ENCODE measurements at regions not wholly inside any gene's neighbourhood (a gene's known extent, or its start where the extent isn't known, plus 50 kb on each side); places are given as distances from the start of the nearest gene placed in this dataset.
A peak's percentile ranks its signal among the peaks of the same experiment; 100 is the strongest.
"Not testable (repeated sequence)": the region's sequence is repeated elsewhere in the genome, so short reads cannot be mapped to it uniquely, and the experiment has no call there.

DNA sequence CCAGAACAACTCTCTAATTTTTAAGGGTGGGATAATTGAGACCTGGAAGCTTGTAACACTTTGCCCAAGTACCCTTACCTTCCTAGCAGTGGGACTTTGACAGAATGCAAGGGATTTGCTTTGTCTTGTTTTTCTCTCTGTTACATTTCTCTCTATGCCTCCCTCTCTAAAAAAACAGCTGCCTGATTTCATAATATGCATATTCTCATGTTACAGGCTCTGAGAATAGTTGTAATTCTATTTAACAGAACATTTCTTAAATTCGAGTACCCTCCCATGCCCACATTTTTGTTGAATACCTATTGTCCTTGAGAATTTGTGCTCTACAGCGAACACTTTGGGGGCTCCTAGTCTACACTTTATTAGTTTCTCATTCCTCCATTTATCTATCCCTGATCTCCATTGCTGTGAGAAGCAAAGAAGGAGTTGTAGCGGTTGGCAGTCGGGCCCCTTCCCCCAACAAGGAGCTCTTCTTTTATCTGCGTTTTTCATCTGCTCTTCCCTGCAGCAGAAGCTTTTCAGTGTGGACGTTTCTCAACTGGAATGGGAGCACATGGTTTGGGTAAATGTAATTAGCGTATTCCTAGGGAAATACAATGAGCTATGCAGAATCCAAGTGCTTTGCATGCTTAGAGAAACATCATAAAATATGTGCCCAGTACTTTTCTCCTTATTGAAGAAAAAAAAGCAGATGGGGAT is 117.7 kb upstream of the CCDC90B start:
- peak; percentile 37 for DNase-seq (ENCODE audit: low read depth, low spot score)

DNA sequence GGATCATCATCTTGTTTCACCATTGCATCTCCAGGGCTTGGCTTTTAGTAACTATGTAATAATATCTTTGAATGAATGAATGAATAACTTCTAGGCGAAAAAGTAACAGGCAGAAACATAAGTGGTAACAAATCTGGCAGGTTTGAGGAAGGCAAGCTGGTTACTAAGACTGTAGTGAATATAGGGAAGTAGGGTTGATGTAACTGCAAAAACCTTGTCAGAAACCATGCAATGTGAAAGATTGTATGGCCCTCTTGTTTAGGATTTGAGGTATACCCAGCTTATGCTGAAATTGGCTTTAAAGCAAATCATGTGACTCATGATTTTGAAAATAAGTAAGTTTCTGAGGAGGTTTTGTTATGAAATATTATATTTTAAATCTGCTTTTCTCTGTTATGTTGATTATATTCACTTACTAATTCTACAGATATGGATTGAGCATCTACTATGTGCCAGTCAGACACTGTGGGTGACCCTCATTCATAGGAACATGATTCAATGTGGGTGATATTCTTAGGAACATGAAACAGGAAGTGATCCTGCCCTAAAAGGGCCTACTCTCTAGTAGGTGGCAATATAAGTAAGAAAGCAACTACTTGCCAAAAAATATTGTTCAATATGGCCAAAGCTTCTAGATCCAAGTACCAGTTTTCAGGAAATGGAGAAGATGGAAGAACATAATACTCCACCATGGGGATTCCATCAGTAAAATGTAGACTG is 115.5 kb upstream of the CCDC90B start:
- no peak for DNase-seq (ENCODE audit: low read depth, low spot score)

DNA sequence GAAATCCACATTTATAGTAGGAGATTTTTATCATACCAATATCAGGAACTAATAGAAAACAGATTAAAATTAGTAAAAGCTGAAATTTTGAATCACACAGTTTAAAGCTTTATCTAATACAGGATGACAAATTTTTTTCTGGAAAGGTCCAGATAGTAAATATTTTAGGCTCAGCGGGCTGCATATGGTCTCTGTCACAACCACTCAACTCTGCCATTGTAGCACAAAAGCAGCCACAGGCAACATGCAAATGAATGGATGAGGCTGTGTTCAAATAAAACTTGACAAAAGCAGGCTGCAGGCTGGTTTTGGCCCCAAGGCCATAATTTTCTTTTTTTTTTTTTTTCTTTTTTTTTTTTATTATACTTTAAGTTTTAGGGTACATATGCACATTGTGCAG is 108.2 kb upstream of the CCDC90B start:
- no peak for DNase-seq (ENCODE audit: low read depth, low spot score)

DNA sequence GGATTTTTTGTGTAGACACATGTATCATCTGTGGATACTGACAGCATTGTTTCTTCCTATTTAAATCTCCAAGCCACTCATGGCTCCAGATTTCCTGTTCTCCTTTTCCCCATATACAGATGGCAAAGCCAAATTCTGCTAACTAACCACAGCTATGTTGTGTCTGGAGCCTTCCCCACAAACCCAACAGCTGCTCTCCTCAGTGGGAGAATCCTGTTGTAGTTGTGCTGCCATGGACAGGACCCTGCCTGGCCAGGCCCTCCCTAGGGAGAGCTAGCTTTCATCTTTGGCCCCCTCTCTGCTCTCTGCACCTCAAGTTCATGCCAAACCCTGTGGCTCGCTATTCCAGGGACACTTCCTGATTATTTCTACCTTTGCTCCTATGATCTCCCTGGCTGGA is 106.4 kb upstream of the CCDC90B start:
- no peak for DNase-seq (ENCODE audit: low read depth, low spot score)

DNA sequence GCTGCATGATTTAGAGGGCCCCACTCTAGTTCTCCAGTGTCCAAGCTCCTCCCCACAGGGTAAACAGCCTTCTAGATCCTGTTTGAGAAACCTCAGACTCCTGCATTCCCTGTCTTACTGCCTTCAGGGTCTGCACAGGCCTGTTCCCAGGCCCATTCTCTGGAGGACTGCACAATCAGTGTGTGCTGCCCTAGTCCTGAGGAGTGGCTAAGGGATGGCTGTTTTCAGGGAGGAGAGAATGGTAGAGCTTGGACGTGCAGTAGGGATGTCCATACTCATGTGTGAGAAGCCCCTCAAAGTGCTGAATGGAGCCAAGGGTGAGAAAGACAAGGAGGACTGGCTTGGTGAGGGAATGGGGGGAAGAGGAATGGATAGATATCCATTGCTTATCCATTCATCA is 103.8 kb upstream of the CCDC90B start:
- no peak for DNase-seq (ENCODE audit: low read depth, low spot score)

DNA sequence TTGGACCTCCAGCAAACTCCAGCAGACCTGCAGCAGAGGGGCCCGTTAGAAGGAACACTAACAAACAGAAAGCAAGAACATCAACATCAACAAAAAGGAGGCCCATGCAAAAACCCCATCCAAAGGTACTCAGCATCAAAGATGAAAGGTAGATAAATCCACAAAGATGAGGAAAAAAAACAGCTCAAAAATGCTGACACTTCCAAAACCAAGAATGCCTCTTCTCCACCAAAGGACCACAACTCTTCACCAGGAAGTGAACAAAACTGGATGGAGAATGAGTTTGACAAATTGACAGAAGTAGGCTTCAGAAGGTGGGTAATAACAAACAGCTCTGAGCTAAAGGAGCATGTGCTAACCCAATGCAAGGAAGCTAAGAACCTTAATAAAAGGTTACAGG is 97.7 kb upstream of the CCDC90B start:
- DNase-seq (ENCODE audit: low read depth, low spot score), result not testable (repeated sequence)

DNA sequence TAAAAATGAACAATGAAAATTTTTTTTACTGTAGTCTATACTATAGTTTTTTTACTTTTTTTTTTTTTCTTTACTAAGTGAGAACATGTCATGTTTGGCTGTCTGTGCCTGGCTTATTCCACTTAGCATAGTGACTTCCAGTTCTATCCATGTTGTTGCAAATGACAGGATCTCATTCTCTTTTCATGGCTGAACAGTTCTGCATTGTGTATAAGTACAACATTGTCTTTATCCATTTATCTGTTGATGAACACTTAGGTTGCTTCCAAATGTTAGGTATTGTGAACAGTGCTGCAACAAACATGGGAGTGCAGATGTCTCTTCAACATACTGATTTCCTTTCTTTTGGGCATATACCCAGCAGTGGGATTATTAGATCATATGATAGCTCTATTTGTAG is 88.1 kb upstream of the CCDC90B start:
- DNase-seq (ENCODE audit: low read depth, low spot score), result no peak

DNA sequence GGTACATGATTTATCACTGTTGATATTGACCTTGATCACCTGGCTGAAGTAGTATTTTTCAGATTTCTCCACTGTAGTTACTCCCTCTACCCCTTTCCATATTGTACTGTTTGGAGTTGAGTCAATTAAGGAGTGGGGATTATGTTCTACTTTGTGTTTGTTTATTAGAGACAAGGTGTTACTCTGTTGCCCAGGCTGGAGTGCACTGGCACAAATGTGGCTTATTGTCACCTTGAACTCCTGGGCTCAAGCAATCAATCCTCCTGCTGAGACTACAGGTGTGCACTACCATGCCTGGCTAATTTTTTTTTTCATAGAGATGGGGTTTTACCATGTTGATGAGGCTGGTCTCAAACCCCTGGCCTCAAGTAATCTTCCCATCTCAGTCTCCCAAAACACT is 85.3 kb upstream of the CCDC90B start:
- DNase-seq (ENCODE audit: low read depth, low spot score), result no peak

DNA sequence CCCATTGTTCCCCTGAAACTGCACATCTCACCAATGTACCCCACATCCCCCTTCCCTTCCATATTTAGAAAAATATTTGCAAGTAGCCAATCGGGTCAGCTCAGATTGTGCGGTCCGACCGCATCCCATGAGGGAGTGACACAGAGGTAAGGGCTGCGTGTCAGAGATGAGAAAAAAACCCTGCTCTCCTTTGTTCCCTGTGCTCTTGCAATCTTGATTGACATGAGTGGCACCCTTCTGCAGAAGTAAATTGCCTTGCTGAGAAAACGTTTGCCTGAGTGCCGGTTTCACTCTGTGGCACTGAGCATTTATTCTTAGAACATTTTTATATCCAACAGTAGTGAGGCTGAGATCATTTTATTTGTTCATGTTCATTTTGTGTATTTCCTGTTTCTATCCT is 81.6 kb upstream of the CCDC90B start:
- no peak for DNase-seq (ENCODE audit: low read depth, low spot score)

DNA sequence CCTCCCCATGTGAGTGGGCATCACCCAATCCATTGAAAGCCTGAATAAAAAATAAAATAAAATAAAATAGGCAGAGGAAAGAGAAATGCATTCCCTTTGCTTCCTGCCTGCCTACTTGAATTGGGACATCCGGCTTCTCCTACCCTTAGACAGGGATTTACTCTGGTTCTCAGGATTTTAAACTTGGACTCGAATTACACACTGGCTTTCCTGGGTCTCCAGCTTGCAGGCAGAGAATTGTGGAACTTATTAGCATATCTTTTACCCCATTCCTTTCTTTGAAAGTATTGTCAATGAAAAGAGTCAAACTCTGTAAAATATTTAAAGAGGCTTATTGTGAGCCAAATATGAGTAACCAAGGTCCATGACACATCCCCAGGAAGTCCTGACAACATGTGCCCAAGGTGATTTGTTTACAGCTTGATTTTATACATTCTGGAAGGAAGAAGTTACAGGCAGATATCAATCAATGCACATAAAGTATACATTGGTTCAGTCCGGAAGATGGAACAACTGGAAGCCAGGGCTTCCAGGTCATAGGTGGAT is 78.4 kb upstream of the CCDC90B start:
- no peak for DNase-seq (ENCODE audit: low read depth, low spot score)

DNA sequence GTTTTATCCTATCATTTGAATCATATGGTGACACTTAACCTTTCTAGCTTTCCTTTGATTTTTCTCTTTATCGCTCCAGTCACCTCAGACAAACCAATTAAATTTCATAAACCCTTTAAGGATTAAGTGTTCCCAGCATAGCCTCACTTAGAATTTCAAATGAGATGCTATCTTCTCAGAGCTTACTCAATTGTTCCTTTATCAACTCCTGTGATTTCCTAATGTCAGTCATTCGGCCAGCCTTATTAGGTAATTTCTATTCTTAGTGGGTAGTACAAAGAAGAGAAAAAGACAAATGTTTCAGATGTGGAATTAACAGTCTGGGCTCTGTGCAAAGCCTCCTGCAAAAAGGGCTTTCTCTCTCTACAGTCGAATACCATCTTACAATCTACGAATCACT is 77.1 kb upstream of the CCDC90B start:
- DNase-seq (ENCODE audit: low read depth, low spot score), result no peak

DNA sequence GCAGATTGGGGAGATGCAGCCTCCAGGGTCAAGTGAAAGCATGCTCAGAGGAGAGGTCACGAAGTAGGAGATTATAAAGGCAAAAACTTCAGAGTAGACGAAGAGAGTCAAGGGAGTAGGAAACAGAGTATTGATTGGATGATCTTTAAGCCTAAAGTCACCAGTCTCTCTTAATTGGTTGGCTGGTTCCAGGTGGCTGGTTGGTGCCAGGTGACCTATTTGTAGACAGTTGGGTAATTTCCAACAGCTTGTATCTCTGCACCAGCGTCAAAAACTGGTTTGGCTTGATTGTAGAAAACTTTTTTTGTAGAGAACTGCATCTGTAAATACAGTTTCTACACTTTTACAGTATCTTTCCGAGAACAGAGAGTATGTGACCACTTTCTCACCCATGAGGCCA is 75.7 kb upstream of the CCDC90B start:
- no peak for DNase-seq (ENCODE audit: low read depth, low spot score)

DNA sequence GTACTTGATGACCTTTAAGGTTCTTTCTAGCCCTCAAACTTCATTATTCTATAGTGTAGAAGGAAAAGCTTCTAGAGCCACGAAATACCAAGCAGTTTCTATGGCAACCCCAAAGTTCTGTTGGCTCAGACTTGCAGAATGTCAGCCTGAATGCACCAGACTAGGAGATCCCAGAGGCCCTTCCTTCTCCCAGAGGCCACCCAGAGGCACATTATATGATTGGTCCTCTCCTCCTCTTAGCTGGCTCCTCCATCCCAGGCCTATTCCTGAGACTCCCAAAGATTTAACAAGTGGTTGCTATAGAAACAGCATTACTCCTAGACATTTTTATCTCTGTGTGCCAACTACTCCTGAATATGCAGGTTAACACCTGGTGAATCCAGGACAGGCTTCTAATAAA is 69.2 kb upstream of the CCDC90B start:
- DNase-seq (ENCODE audit: low read depth, low spot score), result no peak

DNA sequence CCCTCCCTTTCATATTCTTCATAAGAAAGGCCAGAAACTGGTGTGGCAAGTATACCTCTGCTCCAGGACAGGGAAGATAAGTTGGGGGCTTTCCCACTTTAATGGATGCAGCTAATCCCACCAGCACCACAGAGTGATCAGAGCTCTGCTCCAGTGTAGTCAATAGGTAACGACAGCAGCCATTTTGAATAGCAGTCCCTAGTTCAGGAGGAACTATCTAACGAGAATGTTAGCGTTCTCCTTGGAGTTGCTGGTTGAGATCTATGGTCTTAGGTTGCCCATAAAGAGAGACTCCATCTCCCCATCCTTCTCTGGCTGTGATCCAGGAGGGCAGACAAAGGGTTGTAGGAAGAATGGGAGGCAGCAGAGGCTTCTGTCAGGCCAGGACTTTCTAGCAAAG is 64.0 kb upstream of the CCDC90B start:
- no peak for DNase-seq (ENCODE audit: low read depth, low spot score)

DNA sequence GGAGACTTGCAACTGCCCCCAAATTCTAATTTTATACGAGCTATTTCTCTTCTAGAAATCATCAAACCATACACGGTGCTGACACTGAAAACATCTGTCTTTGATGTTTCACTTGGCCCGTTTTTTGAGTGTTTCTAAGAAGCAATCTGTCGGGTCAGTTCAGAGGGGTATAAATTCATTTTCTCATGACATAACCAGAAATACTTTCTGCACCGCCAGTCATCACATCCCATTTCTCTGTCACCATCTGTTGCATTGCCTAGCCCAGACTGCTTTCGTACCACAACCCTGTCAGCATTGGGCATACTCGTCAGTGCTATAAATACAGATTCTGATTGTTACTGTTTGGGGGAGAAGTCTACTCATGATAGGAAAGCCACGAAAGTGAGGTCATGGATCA is 63.1 kb upstream of the CCDC90B start:
- DNase-seq (ENCODE audit: low read depth, low spot score), result no peak

DNA sequence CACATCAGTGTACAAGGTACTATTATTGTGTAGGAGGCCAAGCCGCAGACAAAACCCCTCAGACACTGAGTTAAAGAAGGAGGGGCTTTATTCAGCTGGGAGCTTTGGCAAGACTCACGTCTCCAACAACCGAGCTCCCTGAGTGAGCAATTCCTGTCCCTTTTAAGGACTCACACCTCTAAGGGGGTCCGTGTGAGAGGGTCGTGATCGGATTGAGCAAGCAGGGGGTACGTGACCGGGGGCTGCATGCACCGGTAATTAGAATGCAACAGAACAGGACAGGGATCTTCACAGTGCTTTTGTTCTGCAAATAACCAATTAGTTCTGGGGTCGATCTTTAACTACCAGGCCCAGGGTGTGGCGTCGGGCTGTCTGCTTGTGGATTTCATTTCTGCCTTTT is 60.5 kb upstream of the CCDC90B start:
- peak; percentile 59 for DNase-seq (ENCODE audit: low read depth, low spot score)

DNA sequence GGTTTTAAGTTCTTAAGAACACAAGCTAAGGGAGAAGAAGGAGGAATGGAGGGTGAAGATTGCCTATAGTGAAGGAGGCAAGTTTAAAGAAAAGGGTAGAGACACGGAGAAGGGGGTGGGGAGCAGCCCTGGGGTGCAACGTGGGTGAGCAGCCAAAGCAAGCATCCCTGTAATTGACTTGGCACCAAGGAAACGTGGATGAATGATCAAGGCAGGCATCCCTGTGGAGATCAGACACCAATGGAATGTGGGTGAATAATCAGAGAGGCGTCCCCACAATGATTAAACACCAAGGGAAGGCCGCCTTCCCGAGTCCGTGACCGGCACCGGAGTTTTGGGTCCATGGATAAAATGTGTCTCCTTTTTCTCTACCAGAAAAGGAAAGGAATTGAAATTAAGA is 58.4 kb upstream of the CCDC90B start:
- DNase-seq (ENCODE audit: low read depth, low spot score), result not testable (repeated sequence)

DNA sequence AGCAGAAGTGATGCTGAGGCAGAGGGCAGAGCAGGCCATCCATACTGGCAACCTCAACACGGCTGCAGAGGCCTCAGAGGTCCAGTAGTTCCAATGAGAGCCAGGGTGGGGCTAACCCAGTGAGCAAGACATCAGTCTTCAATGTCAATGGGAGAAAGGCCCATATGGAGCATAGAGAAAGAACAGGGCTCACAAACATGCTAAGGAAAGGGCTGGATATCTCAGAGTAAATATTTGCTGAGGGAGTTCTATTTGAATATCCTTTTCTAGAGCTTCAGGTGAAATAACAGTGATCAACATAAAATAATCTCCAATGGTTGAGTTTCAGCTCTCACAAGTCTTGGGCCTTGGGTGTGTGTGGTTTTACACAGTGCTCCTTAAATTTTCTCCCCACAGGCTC is 50.8 kb upstream of the CCDC90B start:
- DNase-seq (ENCODE audit: low read depth, low spot score), result no peak
